ENCODE measurements at regions not wholly inside any gene's neighbourhood (a gene's known extent, or its start where the extent isn't known, plus 50 kb on each side); places are given as distances from the start of the nearest gene placed in this dataset.
"Not testable (repeated sequence)": the region's sequence is repeated elsewhere in the genome, so short reads cannot be mapped to it uniquely, and the experiment has no call there.

DNA sequence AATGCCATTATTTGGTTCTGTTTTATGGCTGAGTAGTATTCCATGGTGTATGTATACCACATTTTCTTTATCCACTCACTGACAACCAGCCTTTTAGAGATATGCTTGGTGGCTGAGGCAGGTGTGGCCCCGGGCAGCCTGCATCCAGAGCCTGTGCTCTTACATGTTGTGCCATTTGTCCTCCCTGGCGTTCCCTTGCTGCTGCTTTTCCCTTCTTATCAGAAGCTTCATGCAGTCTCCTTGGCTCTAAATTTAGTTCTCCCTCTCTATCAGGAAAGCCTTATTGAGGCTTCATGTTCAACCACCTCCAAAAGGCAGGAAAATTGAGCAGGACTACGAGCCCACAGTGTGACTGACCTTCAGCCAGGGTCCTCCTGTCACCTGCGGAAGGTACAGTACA is 131.7 kb upstream of the ITGA6 start:
- DNase-seq, result no peak

DNA sequence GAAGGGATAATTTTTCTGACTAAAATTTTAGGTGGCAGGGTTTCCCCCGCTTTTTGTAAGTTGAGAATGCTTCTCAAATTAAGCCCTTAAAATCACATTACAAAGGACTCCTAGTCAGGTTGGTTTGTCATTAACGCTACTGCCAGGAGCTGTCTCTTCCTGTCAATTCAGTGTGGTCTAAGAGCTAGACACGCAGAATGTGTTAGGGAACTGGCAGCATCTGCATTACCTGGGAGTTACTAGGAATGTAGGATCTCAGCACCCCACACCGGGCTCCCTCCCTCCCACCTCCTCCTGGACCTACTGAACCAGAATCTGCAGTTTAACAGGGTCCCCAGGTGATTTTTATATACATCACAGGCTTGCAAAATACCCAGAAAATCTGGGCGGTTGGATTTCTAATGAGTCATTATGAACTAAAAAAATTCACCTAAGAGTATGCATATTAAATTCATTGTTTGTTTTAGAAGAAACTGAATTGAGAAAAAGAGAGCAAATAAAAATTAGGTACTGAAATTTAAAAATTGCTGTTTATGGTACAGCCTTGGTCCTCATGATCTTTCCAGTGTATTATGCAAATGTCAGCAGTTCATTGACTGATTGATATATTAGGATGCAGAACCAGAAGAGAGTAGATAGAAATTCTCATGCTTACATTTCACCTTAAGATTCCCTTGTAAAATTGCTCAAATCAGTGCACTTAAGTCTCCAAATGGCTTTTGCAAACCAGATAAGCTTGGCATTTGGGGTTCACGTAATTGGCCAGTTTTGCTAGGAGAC is 130.9 kb upstream of the ITGA6 start:
- DNase-seq, result no peak

DNA sequence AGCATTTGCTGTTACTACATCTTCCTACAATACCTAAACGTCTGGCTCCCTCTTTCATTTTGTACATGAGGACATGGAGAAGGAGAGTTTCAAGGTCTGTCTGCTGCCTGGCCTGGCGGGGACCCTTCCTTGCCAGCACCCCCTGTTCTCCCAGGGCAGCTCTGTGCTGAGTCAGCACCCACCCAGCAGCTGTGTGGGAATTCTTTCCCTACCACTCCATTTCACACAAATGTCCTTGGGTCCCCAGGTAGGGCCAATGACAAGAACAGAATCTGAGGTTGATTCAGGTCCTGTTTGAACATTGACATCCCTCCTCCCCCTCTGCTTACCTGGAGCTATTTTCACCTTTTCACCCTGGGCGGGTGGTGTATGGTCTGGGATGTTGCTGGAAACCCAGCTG is 129.9 kb upstream of the ITGA6 start:
- no peak for DNase-seq

DNA sequence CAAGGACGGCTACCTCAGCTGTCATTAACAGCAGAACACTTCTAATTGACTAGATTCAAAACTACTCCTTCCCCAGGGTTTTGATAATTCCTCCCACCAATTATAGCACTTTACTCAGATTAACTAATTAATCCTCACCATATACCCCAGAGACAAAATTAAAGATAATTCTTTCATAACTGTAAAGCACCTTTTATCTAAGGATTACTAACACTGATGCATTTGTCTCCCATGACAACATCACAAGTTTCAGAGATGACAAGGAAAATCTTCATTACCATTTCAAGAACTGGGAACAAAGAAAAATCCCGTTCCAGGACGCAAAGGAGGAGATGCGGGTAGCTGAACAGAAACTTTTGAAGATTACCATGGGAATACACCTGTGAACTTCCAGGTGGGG is 129.4 kb upstream of the ITGA6 start:
- DNase-seq, result no peak

DNA sequence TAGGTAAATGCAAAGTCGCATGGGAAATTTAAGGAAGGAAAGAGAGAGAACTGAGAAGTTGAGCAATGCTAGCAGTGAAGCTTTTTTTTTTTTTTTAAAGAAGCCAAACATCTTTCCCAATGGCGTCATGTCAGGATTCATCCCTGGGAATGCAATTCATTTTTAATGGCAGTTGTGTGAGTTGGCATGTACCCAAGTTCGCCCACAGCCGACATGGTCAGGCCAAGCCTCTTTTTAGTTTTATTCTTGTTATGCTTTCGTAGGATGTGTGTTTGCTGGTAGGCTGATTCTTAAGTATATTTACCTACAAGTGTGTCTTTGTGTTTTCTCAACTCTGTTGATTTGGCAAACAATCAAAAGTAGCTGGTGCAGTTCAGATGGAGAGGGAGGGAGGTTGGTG is 127.6 kb upstream of the ITGA6 start:
- DNase-seq, result no peak

DNA sequence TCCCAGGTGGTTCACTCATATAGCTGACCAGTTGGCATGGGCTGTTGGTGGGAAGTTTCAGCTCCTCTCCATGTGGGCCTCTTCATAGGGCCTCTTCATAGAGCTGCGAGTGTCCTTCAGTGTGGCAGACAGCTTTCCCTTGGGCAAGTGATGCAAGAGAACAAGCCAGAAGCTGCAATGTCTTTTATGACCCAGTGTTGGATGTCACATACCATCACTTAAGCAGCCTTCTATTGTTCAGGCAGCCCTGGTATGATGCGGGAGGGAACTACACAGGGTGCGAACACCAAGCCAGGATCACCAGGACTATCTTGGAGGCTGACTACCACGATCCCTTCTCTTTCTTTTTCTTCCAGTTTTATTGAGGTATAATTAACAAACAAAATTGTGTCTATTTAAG is 126.5 kb upstream of the ITGA6 start:
- no peak for DNase-seq

DNA sequence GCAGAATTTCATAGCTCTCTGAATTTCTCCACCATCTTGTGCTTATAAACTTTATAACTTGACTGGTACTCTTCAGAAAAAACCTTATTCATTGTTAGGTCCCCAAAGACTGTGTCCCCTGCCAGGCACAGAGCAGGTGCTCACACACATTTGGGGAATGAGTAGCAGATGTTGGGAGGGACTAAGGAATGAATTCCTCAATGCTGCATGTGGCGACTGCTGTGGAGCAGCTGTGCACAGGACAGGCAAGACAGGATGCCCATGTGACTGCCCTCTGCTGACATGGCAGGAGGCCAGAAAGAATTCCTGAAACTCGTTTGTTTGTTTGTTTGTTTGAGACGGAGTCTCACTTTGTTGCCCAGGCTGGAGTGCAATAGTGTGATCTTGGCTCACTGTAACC is 122.3 kb upstream of the ITGA6 start:
- DNase-seq, result no peak

DNA sequence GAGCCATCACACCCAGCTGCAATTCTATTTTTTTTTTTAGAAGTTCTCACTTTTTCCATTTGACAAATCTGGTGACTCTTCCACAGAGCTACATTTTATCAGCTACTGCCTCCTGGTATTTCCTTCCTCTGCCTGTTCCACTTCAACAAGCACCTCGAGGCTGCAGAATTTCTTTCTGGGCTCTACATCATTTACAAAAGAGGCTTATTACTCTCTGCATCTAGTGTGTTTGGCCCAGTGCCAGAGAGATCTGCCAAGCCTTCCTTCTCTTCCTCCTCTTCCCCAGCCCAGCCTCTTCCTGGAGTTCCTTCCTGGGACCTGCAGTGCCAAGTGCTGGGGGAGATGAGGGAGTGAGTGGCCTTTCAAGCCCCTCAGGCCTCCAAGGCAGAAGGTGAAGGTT is 119.6 kb upstream of the ITGA6 start:
- DNase-seq, result no peak

DNA sequence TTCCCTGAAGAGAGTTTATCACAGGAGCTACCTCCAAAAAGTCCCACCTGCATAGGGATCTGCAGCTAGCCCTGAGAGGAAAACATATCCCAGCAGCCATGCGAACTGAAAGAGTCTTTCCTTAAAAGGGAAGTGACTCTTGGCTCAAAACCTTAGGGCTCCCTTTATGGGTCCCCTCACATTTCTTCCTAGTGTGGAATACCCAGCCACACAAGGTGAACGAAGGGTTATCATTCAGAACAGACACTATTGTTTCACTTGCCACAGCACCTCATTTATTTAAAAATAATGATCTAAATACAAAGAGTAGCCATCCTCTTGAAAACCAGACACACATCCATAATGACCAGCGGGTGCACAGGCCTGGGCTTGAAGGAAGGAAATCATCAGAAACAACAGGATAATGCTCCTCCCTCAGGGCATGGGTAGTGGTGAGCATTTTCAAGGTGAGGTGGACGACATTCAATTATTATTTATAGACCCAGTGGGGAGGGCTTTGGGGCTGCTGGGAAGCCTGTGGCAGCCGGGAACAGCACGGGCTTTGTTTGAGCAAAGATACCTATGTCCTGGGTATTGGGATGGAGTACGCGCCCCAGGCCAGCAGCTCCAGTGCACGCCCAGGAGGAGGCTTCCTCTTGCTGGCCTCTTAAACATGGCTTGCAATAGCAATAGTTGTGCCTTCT is 119.0 kb upstream of the ITGA6 start:
- DNase-seq, result no peak

DNA sequence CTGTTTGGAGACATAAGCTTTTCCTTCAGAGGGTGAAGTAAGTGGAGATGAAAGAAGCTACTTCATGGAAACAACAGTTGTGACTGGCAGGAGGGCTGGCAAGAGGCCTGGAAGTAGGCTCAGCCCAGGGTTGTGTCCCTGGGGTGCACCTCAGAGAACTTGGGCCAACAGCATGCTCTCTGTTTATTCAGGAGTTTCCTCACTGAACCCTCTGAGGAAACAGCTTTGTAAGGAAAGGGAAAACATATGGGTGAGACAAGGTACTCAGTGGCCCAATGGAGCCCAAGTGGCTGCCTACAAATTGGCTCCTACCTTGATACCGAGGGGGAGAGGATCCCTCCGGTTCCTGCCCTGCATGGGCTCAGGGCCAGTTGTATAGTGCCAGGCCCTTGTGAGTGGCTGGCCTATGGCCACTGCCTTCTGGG is 115.5 kb upstream of the ITGA6 start:
- no peak for DNase-seq

DNA sequence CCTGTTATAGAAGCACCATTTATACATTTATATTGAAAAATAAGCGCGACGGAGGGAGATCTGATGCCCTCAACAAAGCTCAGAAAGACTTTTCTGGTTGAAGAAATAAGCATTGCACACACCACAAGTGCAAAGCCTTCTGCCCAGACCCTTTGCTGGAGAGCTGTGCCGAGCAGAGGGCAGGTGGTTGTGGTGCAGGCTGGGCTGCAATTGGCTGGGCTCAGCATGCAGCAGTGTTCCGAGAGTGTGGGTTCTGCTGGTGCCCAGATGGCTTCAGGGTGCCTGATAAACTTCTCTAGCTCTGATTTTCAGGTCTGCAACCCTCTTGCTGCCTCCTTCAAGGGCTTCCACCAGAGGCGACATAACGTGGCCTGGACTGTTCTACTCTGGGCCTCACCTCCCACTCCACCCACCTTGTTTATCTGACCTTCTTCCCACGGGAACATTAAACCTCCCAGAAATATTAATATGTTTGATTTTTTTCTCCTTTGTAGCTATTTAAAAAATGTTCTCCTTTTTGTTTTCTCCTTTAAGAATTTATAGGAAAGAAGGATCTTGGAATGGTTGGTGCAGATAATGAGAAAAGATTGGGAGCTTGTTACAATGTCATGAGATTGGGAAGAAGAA is 113.6 kb upstream of the ITGA6 start:
- no peak for DNase-seq

DNA sequence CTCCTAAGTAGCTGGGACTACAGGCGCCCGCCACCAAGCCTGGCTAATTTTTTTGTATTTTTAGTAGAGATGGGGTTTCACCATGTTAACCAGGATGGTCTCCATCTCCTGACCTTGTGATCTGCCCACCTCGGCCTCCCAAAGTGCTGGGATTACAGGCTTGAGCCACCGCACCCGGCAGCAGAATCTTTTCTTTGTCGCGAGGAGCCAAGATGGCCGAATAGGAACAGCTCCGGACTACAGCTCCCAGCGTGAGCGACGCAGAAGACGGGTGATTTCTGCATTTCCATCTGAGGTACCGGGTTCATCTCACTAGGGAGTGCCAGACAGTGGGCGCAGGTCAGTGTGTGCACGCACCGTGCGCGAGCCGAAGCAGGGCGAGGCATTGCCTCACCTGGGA is 112.3 kb upstream of the ITGA6 start:
- not testable (repeated sequence) for DNase-seq

DNA sequence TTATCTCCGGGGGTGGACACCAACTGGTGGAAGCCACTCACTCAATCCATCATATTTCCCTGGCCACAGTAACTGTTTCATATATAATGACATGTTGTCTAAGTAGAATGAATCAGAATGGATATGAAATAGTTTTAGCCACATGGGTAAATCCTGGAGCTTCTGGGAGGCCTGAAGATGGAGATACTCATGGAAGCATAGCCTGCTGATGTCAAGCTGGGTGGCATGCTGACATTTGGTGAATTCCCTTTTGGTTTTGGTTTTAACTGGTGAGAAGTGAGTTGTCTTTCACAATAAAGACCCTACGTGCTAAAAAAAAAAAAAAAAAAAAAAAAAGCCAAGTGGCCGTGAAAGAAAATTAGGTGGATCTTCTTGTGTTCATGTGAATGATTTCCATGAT is 105.3 kb upstream of the ITGA6 start:
- no peak for DNase-seq

DNA sequence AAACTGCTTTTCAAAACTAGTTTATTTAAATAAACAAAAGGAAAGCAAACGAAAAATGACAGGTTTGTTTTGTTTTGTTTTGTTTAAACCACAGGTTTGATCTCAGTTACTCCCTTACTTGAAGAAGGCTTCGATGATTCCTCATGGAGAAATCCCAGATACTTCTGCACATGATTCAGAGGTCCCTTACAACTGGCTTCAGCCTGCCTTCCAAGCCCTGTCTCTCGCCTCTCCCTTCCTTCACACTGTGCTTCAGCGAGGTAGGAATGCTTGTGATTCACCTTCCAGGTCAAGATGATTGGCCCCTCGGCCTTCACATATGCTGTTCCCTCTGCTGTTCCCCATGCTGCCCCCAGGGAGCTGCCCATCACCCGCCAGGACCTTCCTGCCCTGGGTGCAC is 104.1 kb upstream of the ITGA6 start:
- DNase-seq, result no peak

DNA sequence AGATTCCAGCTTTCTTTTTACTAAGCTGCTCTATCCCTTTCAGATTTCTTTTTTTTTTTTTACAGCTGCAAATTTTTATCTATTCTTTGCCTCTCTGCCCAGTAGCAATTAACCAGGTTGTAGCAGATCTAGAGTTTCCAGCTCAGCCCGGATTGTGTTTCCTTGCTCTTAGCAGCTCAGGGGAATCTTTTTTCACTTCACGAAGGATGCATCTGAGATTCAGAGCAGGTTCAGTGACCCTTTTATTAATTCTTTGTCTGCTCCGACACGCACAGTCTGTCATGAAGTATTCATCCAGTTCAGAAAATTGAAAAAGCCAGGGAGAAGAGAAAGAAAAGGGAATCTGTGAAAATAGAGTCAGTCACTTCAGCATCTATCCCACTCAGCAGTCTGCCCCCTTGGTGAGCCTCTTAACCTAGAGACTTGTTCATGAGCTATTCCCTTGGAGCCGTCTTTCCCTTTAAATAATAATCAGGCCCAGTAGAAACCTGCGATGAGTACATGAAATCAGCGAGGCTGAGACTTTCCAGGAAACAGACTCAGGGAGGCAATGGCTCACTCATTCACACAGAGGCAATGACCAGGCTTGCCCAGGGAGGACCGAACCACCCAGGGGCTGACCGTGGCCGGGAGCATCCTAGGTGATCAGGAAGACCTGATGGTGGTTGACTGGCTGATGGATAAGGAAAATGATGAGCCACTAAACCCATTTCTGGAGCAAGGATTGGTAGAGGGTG is 103.4 kb upstream of the ITGA6 start:
- no peak for DNase-seq

DNA sequence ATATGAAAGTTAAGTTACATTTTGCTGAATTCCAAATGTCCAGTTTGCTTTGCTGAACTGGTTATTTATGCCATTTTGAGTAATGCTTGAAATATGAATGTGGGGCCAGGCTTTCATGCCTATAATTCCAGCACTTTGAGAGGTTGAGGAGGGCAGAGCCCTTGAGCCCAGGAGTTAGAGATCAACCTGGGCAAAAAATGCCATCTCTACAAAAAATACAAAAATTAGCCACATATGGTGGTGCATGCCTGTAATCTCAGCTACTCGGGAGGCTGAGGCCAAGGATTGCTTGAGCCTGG is 101.2 kb upstream of the ITGA6 start:
- DNase-seq, result no peak

DNA sequence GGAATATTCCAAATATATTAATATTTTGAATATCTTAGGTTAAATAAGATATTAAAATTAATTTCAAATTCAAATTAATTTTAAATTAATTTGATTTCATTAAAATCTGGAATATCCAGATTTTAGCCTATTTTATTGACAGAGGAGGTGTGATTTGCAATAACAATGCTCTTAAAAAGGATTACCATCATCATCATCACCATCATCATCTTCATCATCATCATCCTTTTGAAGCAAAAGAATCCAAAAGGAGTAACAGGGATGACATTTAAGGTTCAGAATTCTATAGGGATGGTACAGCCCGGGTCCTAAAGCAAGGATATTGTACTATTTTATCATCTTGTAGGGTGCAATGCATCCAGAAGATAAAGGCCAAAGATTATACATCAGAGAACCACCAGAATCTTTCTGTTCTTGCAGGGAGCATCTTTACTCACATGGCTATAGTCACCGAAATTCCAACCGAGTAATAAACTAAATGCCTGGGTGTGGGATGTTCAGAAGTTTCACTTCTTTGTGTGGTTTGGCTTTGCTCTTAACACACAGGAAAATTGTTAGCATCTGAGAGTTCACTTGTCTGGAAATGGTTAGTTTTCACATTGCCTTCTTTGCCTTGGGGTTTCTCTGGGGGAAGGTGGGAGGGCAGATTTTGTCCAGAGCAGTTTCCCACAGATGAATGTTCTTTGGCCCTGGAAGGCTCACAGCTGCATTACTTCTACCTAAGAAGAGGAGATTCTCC is 99.1 kb upstream of the ITGA6 start:
- no peak for DNase-seq

DNA sequence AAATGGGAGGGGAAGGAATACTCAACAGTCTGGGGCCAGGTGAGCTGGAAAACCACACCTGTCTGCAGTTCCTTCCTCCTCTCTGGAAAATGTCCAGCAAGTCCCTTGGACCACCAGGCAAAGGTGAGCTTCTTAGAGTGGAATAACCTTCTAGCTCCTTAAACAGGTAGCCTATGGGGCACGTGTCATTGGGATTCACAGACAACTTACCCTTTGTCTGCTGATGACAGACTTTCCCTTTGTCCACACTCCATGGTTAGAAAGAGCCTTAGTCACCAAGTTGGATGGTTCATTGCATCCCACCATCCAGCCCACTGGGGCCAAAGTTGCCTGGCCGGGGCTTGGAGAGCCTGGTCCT is 98.0 kb upstream of the ITGA6 start:
- DNase-seq, result no peak

DNA sequence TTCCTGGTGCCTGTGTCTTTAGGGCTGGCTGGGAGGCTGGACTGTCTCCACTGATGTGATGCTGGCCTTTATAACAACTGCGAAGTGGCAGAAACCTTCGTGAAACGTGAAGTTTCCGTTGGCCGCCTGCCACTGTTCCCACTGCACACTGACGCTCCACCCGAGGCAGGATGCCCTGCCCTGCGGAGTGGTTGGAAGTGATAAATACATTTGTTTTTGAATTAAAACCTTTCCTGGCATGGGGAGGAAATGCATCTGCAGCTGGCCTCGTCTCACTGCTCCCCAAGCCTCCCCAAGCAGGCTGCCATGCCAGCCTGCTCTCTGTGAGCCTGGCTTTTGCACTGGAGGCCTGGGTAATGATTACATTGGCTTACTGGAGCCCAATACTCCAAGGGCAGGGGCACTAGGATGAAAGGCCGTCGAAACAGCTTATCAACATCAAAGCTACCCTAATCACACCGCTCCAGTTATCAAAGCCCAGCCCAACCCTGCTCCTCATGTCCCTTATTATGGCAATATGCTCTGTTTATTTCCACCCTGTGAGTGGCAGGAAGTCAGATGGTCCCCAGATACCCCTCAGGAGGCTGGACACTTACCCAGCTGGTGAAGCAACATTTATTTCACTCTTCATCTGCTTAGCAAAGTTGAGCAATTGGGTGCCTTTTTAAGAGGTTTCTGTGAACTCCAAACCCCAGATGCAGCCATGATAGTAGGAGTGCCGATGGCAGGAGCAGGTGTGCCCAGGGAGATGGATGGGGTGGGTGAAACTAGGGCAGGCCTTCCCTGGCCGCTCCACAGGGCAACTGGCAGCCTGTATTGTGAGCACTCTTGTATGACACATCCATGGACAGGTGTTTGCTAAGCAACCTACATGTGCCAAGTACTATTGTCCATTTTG is 97.4 kb upstream of the ITGA6 start:
- DNase-seq, result peak; percentile 12

DNA sequence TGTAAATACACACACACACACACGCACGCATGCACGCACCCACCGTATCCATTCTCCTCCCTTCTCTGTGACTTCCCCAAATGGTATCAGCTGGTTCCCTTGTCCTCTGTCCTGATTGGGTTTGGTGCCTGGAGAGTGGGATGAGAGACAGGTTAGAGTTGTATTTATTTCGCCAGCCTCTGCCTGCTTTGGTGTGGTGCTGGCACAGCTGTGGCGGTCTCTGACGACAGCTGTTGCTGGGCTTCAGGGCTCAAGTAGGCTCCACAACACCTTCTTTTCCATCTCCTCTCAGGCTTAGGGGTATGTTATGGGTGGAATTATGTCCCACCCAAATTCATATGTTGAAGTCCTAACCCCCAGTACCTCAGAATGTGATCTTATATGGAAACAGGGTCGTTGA is 94.9 kb upstream of the ITGA6 start:
- no peak for DNase-seq

DNA sequence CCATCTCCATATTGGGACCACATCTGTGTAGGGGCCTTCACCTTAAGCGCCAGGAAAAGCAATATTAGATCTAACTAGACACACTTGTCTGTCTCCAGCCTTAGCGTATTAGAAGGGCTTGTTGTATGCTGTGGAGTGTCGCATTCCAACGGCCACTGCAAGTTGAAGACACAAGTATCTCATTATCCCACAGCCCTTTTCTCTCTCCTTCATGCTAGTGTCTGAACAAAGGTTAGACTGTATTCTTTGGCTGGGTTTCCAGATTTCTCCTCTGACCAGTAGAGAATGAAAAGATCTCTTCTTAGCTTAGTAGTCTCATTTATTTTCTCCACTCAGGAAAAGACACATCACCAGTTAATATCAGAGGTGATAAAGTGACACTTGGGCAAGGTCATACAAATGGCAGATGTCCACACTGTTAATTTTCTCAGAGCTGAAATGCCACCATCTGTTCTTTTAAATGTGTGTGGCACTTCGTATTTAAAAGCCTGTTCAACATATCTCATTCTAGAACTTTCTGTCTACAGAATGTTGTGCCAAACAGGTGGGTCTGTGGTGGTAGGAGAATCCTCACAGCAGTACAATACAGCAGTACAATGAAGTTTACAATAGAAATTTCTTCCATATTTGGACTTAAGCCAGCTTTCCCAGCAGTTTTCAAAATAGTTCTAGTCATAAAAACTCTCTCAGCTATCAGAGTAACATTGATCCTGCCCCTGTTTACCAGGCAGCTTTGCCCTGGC is 94.0 kb upstream of the ITGA6 start:
- no peak for DNase-seq

DNA sequence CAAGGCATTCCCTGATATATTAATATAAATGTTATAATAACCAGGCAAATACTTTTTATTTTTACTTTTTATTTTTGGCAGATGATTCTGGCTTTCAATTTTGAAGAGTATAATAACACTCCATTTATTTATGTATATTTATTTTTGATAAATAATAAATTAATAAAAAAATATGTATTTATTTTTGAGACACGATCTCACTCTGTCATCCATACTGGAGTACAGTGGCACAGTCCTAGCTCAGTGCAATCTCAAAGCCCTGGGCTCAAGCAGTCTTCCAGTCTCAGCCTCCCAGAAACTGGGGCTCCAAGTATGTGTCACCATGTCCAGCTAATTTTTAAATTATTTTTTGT is 93.4 kb upstream of the ITGA6 start:
- no peak for DNase-seq
